ENCODE measurements at regions not wholly inside any gene's neighbourhood (a gene's known extent, or its start where the extent isn't known, plus 50 kb on each side); places are given as distances from the start of the nearest gene placed in this dataset.
"Not testable (repeated sequence)": the region's sequence is repeated elsewhere in the genome, so short reads cannot be mapped to it uniquely, and the experiment has no call there.

- DNase-seq (ENCODE audit: low read depth) = no peak
Measured at GRCh38 chr10:64115908-64116643, 594.9 kb downstream of the REEP3 start.

GRCh38 chr10:64116707-64117106 lies 595.5 kb downstream of the REEP3 start:
- DNase-seq (ENCODE audit: low read depth) = no peak

- no peak for DNase-seq (ENCODE audit: low read depth)
Measured at GRCh38 chr10:64118736-64119135, 597.5 kb downstream of the REEP3 start.

DNA sequence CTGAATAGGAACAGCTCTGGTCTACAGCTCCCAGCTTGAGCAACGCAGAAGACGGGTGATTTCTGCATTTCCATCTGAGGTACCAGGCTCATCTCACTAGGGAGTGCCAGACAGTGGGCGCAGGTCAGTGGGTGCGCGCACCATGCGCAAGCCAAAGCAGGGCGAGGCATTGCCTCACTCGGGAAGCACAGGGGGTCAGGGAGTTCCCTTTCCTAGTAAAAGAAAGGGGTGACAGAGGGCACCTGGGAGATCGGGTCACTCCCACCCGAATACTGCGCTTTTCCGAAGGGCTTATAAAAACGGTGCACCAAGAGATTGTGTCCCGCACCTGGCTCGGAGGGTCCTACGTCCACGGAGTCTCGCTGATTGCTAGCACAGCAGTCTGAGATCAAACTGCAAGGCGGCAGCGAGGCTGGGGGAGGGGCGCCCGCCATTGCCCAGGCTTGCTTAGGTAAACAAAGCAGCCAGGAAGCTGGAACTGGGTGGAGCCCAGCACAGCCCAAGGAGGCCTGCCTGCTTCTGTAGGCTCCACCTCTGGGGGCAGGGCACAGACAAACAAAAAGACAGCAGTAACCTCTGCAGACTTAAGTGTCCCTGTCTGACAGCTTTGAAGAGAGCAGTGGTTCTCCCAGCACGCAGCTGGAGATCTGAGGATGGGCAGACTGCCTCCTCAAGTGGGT lies 599.2 kb downstream of the REEP3 start:
- not testable (repeated sequence) for DNase-seq (ENCODE audit: low read depth)

DNA sequence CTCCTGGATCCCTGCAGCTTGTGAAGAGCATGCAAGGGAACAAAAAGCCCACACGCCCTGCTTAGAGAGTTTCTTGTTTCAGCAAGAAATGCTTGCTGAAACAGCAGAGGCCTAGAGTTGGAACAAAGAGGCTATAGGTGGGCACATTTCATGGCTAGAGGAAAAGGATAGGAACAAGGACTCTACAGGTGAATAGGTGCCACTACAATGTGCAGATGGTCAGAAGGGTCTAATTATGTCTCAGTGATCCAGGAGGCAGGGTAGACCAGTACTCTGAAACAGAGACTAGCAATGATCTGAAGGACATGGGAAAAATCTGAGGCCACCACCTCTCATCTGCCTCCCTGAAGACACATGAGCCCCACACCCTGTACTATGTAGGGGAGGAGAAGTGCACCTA lies 609.0 kb downstream of the REEP3 start:
- DNase-seq (ENCODE audit: low read depth) = no peak

DNA sequence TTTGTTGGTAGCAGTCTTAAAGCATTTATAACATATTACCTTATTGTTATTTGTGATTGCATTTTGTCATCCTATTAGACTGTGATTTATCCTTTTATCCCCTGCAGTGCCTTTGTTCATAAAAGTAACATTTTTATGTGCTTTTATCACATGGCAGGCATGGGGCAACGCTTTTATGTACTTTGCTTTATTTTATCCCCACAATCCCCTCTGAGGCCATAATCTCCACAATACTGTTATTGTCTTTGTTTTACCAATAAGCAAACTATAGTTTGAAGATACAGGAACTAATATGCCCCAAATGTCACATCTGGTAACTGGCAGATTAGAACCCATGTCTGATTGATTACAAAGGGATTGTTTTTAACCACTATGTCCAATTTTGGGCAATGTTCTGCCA lies 613.5 kb downstream of the REEP3 start:
- DNase-seq (ENCODE audit: low read depth) = no peak

GRCh38 chr10:64142395-64142794 lies 621.2 kb downstream of the REEP3 start:
- no peak for DNase-seq (ENCODE audit: low read depth)

DNA sequence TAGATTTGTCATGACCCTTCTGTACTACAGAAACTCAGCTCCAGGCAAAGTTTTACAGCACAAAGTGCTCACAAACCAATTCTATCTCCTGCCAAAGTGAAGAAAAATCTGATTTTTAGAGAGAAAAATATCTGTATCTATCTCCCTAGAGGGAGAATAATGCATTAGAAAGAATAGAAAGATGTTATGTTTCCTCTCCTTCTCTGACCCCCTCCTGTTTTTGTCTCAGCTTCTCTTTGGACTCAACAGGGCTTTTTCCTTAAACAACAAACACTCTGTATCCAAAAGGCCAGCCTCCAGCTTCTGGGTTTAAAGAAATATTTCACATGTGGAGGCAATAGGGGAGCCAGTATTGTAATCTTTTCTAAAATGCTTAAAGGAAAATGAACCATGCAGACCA lies 627.4 kb downstream of the REEP3 start:
- DNase-seq (ENCODE audit: low read depth) = no peak

GRCh38 chr10:64156166-64156565 lies 635.0 kb downstream of the REEP3 start:
- no peak for DNase-seq (ENCODE audit: low read depth)

DNA sequence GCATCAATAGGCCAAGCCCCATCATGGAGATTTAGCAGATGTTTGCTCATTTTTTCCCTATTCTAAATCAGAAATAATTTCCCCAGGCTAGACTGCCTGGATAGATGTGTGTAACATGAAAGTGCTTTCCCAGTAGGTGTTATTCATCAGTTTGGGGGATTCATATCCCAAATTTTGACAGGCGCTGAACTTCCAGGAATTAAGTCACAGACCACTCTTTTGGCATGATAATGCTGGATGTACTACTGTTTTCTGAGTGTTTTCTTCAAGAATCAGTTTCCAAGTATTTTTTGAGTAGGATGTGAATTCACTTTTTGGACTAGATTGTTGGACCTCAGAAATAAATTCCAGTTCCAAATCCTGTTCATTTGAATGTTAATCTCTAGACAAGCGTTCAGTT lies 637.4 kb downstream of the REEP3 start:
- no peak for DNase-seq (ENCODE audit: low read depth)

DNA sequence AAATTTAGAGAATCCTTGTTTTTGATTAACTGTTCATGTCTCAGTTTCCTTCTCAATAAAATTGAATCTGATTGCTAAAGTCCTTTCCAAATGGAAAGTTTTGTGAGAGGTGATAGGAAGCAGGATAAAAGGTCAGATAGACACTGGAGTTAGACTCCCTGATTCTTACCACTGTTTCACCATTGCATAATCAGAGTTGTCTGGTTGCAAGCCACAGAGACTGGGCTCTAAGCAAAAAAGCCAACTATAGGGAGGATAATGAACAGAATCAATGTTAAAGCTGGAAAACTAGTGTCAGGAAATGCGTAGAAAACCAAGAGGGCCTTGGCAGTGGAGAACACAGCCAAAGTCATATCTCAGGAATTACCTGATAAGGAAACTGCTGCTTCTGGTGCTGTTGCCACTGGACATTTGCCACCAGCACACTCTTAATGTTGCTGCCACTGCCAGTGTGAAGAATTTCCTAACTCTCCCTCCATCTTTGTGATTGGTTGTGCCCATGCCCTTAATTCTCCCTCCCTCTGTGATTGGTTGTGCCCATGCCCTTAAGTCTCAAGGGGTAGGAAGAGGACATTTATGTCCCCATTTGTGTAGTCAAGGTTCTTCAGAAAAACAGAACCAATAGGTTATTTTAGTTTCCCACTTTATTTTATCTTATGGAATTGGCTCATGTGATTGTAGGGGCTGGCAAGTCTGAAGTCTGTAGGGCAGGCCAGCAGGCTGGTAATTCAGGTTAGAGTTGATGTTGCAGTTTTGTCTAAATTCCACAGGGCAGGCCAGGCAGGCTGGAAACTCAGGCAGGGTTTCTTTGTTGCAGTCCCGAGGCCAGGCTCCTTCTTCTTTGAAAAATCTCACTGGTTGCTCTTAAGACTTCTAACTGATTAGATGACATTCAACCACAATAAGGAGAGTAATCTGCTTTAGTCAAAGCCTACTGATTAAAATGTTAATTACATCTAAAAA lies 639.0 kb downstream of the REEP3 start:
- DNase-seq (ENCODE audit: low read depth) = no peak

GRCh38 chr10:64170791-64171190 lies 649.6 kb downstream of the REEP3 start:
- DNase-seq (ENCODE audit: low read depth) = no peak

DNA sequence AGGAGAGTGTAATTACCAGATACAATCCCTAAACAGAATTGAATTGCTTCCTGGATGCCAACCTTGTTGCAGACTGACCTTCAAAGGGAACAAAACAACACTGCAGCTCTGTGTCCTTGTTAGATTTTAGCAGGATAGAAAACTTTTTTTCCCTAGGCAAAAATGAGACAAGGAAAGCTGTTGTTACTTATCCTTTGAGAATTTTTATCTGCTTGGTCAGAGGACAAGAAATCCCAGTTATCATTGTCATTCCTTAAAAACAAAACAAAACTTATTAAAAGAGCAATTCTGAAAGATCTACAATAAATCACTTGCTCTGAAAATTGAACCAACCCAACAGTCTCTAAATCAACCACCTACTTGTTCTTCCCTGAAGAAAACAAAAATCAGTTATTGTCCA lies 652.6 kb downstream of the REEP3 start:
- no peak for DNase-seq (ENCODE audit: low read depth)

- no peak for DNase-seq (ENCODE audit: low read depth)
Measured at GRCh38 chr10:64174666-64175255, 653.6 kb downstream of the REEP3 start.

DNA sequence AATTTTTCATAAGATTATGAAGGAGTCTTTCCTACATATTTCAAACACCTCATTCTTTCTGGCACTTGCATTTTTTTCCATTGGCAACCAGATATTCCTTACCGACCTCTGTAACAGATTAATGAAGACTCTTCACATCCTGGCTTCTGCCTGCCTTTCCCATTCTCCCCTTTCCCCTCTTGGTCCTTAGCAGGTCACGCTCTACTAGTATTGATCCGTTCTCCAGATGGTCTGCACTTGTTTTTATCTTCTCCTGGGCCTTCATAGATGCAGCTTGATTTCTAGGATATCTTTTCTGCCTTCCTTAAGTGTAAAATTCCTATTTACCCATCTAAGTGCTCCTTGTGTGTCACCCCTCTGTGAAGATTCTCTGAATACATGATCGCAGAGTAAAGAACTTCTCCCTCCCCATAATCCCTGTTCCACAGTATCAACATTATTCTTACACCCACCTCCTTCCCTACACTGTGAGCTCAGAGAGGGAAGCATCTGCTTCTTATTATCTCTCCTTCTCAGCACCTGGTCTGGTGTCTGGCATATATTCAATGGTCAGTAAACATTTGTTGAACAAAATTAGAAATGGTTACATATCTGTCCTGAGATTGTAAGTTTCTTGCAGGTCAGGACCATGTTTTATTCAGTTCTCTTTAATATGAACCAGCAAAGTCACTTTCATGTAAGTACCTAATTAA lies 654.2 kb downstream of the REEP3 start:
- no peak for DNase-seq (ENCODE audit: low read depth)

DNA sequence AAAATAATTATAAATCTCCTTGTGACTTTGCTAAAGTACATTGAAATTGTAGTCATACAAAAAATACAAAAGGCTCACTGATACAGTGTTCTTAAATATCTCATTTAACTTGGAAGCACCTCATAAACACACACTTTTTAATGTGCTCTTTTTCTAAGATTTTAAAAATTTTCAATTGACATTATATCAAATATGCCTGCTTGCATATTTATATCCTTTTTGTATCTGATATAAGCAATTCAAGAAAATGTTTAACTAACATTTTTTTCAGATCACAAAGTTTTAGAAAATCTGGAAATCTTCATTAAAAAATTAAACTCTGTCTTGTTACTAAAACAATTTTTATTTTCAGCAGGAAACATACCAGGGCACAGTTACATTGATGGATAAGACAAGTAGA lies 661.5 kb downstream of the REEP3 start:
- no peak for DNase-seq (ENCODE audit: low read depth)

GRCh38 chr10:64191286-64191685 lies 670.1 kb downstream of the REEP3 start:
- DNase-seq (ENCODE audit: low read depth) = no peak

- DNase-seq (ENCODE audit: low read depth) = no peak
Measured at GRCh38 chr10:64196638-64197315, 675.6 kb downstream of the REEP3 start.

DNA sequence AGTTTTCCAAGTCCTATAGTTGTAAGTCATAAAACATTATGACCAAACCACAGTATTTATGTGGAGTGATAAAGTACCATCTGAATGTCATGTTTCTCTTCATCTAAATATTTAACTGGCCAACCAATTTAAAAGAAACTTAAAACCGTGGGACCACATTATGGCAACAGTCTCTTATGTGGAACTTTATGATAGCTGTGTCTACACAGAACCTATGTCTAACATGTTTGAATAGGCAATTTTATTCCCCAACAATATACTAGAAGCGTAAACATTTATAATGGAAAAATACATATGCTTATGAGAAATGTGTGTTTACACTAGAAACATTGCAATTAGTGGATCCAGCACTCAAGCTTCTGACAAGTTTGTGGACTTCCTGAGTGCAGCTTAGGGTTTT lies 680.7 kb downstream of the REEP3 start:
- no peak for DNase-seq (ENCODE audit: low read depth)

DNA sequence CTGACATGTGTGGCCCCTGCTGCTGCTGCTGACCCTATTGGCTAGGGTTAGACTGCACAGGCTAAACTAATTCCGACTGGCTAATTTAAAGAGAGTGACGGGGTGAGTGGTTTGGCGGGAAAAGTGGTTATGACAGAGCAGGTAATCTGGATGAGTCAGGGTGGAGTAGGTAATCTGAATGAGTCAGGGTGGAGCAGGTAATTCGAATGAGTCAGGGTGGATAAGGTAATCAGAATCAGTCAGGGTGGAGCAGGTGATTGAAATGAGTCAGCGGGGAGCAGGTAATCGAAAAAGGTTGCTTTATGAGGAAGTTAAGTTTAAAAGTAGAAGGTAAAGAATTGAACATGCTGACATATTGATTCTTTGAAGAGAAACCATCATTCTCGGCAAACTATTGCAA lies 683.3 kb downstream of the REEP3 start:
- DNase-seq (ENCODE audit: low read depth) = not testable (repeated sequence)

- DNase-seq (ENCODE audit: low read depth) = no peak
Measured at GRCh38 chr10:64206409-64206808, 685.2 kb downstream of the REEP3 start.

All from HS-5 (cell line).